DMS153 treated with DMSO at 0.1 percent for 48 hours (cell line): ENCODE measurements at regions not wholly inside any gene's neighbourhood (a gene's known extent, or its start where the extent isn't known, plus 50 kb on each side); places are given as distances from the start of the nearest gene placed in this dataset.
"Not testable (repeated sequence)": the region's sequence is repeated elsewhere in the genome, so short reads cannot be mapped to it uniquely, and the experiment has no call there.

Source experiments
- DNase-seq: peaks from one replicate; lab custom pipeline; 2025; ENCODE audit not compliant: unreplicated experiment; lab: John Stamatoyannopoulos, UW

GRCh38 chr9:108766626-108767161 is 89.1 kb downstream of the ACTL7B start:
- peak; percentile 65 for DNase-seq

- no peak for DNase-seq
Observed at GRCh38 chr9:108765265-108765664, 90.5 kb downstream of the ACTL7B start.

- DNase-seq, result no peak
Observed at GRCh38 chr9:108762348-108763055, 93.3 kb downstream of the ACTL7B start.

GRCh38 chr9:108761655-108762347 is 94.0 kb downstream of the ACTL7B start:
- DNase-seq, result peak; percentile 48

GRCh38 chr9:108760841-108761240 is 94.9 kb downstream of the ACTL7B start:
- no peak for DNase-seq

- no peak for DNase-seq
Observed at GRCh38 chr9:108759835-108760234, 96.0 kb downstream of the ACTL7B start.

- no peak for DNase-seq
Observed at GRCh38 chr9:108759399-108759798, 96.4 kb downstream of the ACTL7B start.

GRCh38 chr9:108756746-108757490 is 98.9 kb downstream of the ACTL7B start:
- DNase-seq, result no peak

- DNase-seq, result no peak
Observed at GRCh38 chr9:108755979-108756378, 99.8 kb downstream of the ACTL7B start.

- DNase-seq, result no peak
Observed at GRCh38 chr9:108751369-108751768, 104.4 kb downstream of the ACTL7B start.

- no peak for DNase-seq
Observed at GRCh38 chr9:108750661-108751215, 105.0 kb downstream of the ACTL7B start.

- DNase-seq, result no peak
Observed at GRCh38 chr9:108748776-108749175, 107.0 kb downstream of the ACTL7B start.

GRCh38 chr9:108746864-108747263 is 108.9 kb downstream of the ACTL7B start:
- DNase-seq, result no peak

- DNase-seq, result no peak
Observed at GRCh38 chr9:108746001-108746400, 109.8 kb downstream of the ACTL7B start.

- no peak for DNase-seq
Observed at GRCh38 chr9:108744641-108745040, 111.1 kb downstream of the ACTL7B start.

- no peak for DNase-seq
Observed at GRCh38 chr9:108743901-108744371, 111.8 kb downstream of the ACTL7B start.

- DNase-seq, result no peak
Observed at GRCh38 chr9:108743416-108743815, 112.4 kb downstream of the ACTL7B start.

- DNase-seq, result no peak
Observed at GRCh38 chr9:108742191-108742590, 113.6 kb downstream of the ACTL7B start.

- DNase-seq, result not testable (repeated sequence)
Observed at GRCh38 chr9:108731292-108731691, 124.5 kb downstream of the ACTL7B start.

- no peak for DNase-seq
Observed at GRCh38 chr9:108727580-108728111, 128.1 kb downstream of the ACTL7B start.

- DNase-seq, result no peak
Observed at GRCh38 chr9:108724652-108725051, 131.1 kb downstream of the ACTL7B start.
